ENCODE measurements at regions not wholly inside any gene's neighbourhood (a gene's known extent, or its start where the extent isn't known, plus 50 kb on each side); places are given as distances from the start of the nearest gene placed in this dataset.

GRCh38 chr6:1510239-1510638, 99.5 kb upstream of the FOXC1 start:
- intact Hi-C loops (cut with DNase I) = no loop called here
- Histone ChIP-seq H3K9me3 (no peaks in the 10 kb centered on the region), H3K36me3 (no peaks in the 10 kb centered on the region), H3K27ac (no peak overlapping the region), H3K27me3 (peaks cover 0 to 2% of the 10 kb centered on the region in 2 donors), H3K4me1 (no peaks in the 10 kb centered on the region), H3K4me3 (no peak overlapping the region)
- TF ChIP-seq CTCF (IDR thresholded peaks at IDR 0.05) = no peak
- DNase-seq = no peak
- no peak for ATAC-seq

- H3K27ac ChIP-seq = no peak overlapping the region
- no peak for DNase-seq
- no peaks in the 10 kb centered on the region for H3K36me3 ChIP-seq
- H3K4me3 ChIP-seq = no peak overlapping the region
- H3K27me3 ChIP-seq = no peaks in the 10 kb centered on the region
- H3K4me1 ChIP-seq = no peaks in the 10 kb centered on the region
- TF ChIP-seq CTCF (IDR thresholded peaks at IDR 0.05) = no peak
- no peak for ATAC-seq
- intact Hi-C loops (cut with DNase I) = no loop called here
- no peaks in the 10 kb centered on the region for H3K9me3 ChIP-seq
Measured at GRCh38 chr6:1513215-1513780, 96.4 kb upstream of the FOXC1 start.

- no peak overlapping the region for H3K4me3 ChIP-seq
- no peak for ATAC-seq
- no peaks in the 10 kb centered on the region for H3K9me3 ChIP-seq
- H3K27ac ChIP-seq = no peak overlapping the region
- DNase-seq = no peak
- no peaks in the 10 kb centered on the region for H3K27me3 ChIP-seq
- intact Hi-C loops (cut with DNase I) = no loop called here
- H3K4me1 ChIP-seq = no peaks in the 10 kb centered on the region
- no peak for TF ChIP-seq CTCF (IDR thresholded peaks at IDR 0.05)
- no peaks in the 10 kb centered on the region for H3K36me3 ChIP-seq
Measured at GRCh38 chr6:1514078-1514477, 95.6 kb upstream of the FOXC1 start.

- no peak for DNase-seq
- intact Hi-C loops (cut with DNase I) = no loop called here
- Histone ChIP-seq H3K27me3 (no peaks in the 10 kb centered on the region), H3K4me3 (no peak overlapping the region), H3K9me3 (no peaks in the 10 kb centered on the region), H3K4me1 (no peaks in the 10 kb centered on the region), H3K36me3 (no peaks in the 10 kb centered on the region), H3K27ac (no peak overlapping the region)
- TF ChIP-seq CTCF (IDR thresholded peaks at IDR 0.05) = no peak
- no peak for ATAC-seq
Measured at GRCh38 chr6:1515280-1515679, 94.4 kb upstream of the FOXC1 start.

- ATAC-seq (no peak), DNase-seq (no peak)
- intact Hi-C loops (cut with DNase I) = no loop called here
- H3K4me1 ChIP-seq = no peaks in the 10 kb centered on the region
- H3K27ac ChIP-seq = no peak overlapping the region
- no peak overlapping the region for H3K4me3 ChIP-seq
- no peaks in the 10 kb centered on the region for H3K36me3 ChIP-seq
- no peak for TF ChIP-seq CTCF (IDR thresholded peaks at IDR 0.05)
- no peaks in the 10 kb centered on the region for H3K27me3 ChIP-seq
- H3K9me3 ChIP-seq = no peaks in the 10 kb centered on the region
Measured at GRCh38 chr6:1515781-1516180, 93.9 kb upstream of the FOXC1 start.

Data from left lung (tissue), 4 donors.